GM19043 (cell line): ENCODE measurements at regions not wholly inside any gene's neighbourhood (a gene's known extent, or its start where the extent isn't known, plus 50 kb on each side); places are given as distances from the start of the nearest gene placed in this dataset.

Source experiments
- ATAC-seq: cut with Tn5 transposase; IDR thresholded peaks from one replicate; pipeline ENCODE4 v1.9.1; 2021; ENCODE audit warnings: low read depth; ENCODE audit not compliant: unreplicated experiment

DNA sequence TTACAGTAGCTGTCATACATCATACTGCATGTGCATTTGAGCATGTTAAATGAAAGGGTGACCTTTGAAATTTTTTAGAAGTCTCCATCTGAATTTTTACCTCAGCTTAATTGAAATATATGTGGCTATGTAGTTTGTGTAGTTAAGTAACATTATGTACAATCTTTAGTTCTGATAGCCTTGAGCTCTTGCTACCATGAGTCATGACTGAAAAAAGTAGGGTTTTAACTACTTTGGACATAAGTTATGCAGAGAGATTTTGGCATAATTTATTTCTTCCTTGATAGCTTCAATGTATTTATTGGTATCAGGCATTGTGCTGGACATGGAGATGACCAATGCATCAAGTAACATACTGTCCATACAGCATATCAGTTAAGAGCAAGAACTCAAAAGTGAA is 376.5 kb upstream of the ZNF717 start:
- no peak for ATAC-seq

DNA sequence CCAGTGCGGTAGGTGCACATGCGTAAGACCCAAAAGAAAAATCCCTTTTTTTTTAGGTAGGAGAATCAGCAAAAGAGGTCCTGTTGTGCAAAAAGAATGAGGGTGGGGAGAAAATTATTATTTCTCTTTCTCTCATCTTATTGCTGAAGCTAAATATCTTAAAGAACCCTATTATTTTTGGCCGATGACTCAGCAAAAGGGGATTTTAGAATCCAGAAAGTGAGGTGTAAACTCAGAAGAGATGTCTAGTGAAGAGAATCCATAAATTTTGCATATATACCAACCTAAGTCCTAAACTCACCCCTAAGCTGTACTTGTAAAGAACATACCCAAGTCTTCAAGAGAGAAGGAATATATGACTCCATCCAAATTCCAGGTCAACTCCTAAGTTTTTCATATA is 386.3 kb upstream of the ZNF717 start:
- no peak for ATAC-seq

DNA sequence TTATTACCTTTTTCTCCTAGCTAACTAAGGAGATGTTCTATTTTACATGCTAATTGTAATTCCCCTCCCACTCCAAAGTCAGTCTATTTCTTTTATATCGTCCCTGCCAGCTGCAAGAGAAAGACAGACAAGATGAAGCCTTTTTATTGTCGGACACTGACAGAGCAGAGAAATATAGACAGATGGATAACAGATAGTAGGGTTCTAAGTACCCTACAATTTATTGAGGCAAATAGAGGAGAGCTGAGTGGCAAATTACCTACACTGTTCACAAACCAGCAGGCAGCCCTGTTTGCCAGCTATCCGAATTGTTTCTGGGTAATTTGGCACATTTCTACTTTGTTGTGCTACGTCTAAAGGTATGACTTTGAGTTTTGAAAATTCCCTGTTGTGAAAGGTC is 392.3 kb upstream of the ZNF717 start:
- ATAC-seq: no peak

DNA sequence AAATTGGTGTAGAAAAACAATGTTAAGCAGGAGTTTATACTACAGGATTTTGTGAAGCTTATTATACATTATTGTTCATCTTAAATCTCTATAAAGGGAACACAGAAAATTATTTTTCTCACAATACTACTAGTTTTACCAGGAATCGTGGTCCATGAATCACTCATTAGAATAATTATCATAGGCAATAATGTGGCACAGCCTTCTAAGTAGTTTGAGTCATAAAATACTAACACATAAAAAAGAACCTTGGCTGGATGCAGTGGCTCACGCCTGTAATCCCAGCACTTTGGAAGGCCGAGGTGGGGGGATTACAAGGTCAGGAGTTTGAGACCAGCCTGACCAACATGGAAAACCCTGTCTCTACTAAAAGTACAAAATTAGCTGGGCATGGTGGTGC is 393.1 kb upstream of the ZNF717 start:
- ATAC-seq: no peak

DNA sequence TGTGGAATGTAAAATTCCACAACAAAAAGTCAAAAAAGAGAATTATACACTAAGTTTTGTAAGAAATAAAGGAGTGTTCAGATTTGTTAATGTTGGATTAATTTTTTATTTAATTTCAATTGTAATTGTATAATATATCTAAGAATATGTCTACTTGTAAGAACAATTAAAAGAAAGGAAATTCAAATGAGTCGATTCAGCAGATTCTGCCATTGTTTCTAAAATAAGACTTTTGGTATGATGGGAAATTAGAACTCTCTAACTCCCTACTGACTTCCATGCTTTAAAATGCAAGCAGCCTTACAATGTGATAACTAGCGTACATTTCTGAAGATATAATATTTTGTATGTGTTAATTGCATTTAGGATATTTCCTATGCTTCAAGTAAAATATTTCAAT is 395.9 kb upstream of the ZNF717 start:
- no peak for ATAC-seq

DNA sequence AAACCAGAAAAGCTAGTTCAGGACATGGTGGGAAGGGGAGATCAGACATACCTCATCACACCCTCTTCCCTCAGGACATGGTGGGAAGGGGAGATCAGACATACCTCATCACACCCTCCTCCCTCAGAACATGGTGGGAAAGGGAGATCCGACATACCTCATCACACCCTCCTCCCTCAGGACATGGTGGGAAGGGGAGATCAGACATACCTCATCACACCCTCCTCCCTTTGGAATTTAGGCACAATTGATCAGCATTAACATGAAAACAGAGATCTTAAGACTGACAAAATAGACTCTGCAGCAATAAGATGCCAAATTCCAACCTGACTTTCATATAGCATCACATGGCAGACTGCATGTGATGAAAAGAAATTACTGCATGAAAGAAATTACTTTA is 412.7 kb upstream of the ZNF717 start:
- ATAC-seq: no peak

DNA sequence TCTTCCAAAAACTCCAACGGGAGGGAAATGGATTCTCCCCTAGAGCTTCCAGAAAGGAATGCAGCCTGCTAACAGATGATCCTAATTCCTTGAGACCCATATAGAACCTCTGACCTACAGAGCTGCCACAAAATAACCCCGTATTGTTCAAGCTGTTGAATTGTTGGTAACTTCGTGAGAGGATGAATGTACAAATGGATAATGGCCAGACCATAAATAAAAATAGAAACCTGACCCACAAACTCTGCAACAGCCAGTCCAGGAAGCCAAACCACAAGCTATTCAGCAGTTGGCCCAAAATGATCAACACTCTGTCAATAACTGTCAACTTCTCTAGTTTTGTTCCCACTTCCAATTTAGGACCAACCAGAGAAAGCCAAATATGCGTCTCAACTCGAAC is 414.0 kb upstream of the ZNF717 start:
- no peak for ATAC-seq

DNA sequence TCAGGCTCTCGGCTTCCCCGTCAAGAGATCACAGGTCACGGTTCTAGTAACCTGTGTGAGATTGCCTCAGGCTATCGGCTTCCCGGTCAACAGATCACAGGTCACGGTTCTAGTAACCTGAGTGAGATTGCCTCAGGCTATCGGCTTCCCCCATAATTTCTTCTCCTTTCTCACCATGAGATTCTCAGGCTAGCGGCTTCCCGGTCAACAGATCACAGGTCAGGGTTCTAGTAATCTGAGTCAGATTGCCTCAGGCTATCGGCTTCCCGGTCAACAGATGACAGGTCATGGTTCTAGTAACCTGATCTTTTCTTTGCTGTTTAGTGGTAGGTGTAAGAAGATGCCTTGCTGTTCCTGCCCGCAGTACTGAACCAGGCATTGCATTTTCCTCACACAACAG is 418.2 kb upstream of the ZNF717 start:
- no peak for ATAC-seq

DNA sequence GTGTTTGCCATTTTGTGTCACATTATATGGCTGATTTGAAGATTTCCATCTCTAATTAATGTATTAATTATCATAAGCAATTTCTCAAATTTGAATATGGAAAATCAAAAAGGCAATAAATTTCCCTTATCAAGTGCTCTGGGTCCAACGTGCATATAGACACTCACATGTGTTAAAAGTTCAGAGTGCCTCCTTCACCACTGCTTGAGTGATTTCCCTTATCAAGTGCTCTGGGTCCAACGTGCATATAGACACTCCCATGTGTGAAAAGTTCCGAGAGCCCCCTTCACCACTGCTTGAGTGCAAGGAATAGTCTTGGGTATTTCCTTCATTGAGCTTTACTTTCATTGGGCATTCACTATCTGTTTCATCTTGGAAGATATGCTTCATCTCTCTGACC is 421.0 kb upstream of the ZNF717 start:
- no peak for ATAC-seq

DNA sequence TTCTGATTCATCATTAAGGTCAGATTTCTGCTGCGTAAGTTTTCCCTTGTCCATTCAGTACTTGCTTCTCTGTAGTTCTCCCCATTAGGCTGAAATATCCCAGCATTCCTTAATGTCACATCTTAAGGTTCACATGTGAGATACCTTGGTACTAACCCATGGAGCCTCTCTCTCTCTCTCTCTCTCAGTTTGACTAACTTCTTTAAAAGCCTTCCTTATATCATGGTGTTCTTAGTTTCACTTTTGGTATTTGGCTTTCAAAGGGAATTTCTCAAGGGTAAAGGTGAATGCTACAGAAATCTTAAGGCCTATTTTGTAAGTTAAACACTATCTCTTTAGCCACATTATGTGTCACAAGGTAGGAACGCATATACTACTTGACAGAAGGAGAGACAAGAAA is 427.3 kb upstream of the ZNF717 start:
- no peak for ATAC-seq

DNA sequence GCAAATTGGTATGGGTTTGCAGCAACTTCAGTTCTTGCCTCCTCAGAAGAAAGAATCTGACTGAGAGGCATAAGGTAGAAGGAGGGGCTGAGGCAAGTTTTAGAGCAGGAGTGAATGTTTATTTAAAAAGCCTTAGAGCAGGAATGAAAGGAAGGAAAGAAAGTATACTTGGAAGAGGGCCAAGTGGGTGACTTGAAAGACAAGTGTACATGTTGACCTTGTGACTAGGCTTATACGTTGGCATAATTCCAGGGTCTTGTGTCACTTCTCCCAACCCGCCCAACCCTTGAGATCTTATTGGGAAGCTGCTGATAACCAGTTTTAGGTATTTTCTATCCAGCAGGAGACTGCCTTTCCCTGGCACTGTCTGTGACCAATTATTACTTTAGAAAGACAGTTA is 436.9 kb upstream of the ZNF717 start:
- no peak for ATAC-seq

DNA sequence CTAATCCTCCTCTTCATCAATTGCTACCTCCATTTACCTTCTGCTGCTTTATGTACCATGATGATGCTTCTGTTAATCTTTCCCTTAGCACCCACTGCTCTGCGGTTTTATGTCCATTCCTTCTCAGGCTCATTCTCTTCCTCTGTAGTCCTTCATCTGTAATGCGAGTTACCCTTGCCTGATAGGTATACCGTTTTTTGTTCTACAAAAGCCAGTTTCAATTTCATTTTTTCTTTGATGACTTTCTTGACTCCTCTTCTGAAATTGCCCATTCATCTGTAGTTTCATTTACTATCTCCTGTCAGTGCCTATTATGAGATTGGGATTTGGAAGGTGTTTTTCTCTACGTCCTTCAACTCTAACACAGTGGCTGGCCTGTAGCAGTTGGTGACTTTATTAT is 445.9 kb upstream of the ZNF717 start:
- ATAC-seq: no peak

DNA sequence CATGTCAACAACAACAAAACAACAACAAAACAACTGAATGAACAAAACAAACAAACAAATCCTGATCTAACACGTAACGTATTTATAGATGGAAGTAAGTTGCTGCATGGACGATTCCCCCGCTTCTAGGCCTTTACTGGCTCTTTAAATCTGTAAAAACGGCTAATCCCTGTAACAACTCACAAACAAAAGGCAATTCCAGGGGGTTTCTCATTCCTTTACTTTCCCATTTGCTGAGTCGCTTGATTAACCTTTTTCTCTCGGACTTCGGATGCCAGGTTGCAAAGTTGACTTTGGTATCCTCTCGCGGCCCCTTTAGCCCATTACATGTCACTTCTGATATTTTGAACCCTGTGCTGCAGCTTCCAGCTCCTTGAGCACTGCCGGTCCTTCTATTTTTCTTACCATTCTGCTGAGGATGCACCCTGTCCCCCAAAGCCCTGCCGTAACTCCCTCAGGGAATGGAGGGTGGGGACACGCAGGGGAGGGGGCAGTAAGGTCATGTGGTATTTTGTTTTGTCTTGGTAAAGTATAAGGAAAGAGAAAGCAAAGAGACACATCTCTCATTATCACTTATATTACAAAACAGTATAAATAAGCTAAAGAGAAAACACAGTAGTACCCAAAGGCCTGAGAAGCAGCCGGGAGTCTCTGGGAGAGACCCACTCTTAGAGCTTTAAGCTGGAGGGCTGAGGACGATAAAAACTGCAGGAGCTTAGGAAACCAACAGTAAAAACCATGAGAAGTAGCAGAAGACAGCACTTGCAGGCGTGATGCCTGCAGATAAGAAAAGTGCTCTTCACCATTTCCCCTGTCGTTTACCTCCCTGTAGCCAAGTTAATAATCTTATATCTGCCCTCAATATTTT is 457.8 kb upstream of the ZNF717 start:
- ATAC-seq: no peak

DNA sequence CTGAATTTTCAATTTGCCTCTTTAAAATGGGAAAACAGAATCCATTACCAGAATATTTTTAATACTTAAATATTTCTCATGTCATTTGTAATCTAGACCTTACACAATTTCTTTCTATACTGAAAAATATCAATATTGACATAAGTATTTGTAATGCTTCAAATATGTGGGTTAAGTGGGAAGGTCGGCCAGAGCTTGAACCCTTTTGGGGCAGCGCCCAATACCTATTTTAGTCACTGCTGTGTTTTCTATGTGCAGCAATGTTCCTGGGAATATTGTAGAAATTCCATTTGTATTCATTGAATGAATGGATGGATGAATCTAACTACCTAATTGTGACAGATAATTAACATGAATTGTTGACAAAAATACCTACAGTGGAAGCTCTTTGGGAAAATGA is 459.7 kb upstream of the ZNF717 start:
- no peak for ATAC-seq

DNA sequence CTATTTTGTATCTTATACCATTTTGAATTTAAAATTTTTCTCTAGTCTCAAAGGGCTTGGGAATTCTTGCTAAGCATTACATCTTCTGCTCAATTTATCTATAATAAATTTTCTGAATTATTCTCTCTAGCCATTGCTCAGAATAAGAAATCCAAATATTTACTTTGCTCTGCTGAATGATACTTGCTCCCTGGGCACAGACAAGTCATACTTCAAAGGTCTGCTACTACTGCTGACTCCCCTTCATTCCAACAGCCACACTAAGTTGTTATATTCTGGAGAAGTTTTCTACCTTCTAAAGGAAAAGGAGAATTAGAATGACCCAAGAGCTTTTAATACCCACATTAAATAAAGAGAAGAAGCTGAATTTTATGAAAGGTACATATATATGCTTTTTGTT is 460.3 kb upstream of the ZNF717 start:
- ATAC-seq: no peak

DNA sequence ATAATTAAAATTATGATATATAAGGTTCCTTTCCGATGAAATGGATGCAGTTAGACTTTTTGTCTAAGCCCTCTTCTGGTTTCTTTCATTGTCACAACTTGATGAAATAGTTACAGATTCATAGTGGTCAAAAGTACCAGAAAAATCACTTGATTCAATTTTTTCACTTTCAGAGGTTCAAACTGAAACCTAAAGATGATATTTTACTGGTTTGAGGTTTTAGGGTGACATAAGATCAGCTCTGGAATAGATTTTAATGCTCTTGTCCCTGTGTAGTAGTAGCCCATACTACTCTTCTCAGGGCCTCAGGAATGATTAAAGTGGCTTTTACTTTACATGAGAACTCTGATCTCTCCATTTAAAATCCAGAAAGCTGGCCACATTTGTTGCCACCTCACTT is 479.1 kb upstream of the ZNF717 start:
- no peak for ATAC-seq

DNA sequence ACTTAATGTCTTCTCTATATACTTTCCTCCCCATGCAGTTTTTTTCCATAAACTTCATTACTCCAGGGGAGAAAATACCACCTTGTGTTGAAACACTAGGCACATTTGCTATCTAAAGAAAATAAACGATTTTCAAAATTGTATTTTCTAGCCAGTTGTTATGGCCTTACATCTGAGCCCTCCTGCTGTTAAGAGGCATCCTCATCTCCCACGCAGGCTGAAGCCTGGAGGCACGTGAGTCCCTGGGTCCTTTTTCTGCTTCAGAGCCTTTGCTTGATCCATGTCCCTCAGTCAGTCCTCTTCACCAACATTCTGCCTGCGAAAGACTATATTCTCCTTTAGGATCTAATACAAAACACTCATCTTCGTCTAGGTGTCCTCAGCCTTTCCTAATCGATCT is 479.6 kb upstream of the ZNF717 start:
- ATAC-seq: no peak

DNA sequence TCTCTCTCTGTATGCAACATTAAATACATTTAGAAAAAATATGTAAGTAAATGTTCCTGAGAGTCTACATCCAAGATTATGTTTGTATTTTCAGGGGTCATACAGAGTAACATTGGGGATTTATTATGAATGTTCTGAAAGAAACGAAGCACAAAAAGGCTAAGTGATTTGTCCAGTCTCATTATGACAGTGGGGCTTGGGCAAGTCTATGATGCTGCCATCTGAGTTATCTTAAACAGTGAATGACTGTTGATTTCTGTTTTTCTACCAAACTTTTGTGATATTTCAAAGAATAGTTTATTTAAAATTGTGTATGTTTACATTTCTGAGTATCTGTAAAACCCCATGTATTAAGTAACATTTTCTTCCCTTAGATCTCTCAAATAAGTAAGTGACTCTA is 481.2 kb upstream of the ZNF717 start:
- no peak for ATAC-seq

DNA sequence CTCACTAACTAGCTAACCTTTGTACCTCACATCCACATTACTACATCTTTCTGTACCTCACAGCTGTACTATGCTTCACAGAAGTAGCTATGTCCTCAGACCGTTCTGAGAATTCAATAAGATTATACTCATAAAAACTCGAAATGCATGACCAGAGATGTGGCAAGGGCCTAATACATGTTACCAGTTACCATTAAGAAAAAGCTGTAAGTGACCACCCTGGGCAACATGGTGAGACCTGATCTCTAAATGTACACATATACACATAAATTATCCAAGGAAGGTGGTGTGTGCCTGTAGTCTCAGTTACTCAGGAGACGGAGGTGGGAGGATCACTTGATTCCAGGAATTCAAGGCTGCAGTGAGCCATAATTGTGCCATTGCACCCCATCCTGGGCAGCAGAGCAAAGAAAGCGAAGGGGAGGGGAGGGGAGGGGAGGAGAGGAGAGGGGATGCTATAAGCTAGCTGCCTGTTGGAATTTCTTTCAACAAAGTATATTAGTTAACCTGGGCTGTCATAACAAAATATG is 482.6 kb upstream of the ZNF717 start:
- no peak for ATAC-seq

DNA sequence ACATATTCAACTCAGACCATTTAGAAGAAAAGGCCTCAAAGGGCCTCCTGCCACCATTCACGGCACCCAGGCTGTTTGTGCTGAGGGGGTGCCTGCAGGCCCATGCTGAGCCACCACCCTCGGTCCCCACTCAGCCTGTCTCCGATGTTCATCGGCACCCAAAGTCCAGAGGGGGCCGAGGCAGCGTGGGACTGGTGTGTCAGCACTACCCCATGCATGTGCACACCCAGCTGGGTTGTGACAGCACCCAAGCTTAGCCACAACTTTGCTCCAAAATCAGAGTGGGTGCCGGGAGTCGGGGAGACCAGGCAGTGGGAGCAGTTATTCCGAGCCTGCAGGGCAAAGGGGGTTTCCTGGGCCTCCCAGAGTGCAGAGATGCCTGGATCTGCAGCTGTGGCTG is 508.5 kb upstream of the ZNF717 start:
- no peak for ATAC-seq

DNA sequence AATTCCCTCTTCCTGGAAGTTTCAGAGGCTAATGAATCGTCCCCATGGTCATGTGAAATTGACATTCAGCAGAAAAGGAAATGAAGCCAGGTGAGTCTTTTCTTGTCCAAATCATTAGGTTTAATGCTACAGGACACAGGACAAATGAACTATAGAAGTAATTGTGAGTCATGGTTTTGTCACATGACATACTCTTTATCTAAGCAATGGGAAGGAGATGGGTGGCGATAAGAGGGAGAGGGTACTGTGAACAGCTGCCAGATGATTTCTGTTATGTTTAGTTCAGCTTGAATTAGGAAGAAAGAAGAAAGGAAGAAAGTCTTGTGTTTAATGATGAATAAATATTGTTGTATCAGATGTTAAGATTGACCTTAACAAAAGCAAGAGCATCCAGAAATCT is 515.4 kb upstream of the ZNF717 start:
- no peak for ATAC-seq

DNA sequence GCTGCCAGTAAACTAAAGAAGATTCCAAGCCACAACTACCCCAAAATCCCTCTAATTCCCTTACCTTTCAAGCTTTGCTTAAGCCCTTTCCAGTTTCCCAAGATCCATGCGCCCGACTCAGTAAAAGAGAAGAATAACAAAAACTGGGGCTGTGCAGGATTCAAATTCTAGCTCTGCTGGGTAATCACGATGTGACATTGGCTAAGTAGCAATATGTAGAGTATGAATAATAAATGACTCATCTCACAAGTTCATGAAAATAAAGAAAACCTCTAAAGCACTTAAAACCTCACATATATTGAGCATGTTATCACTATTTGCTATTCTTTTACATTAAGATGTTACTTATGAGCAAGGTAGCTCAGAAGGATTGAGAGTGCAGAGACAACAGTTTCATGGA is 522.2 kb upstream of the ZNF717 start:
- ATAC-seq: no peak

DNA sequence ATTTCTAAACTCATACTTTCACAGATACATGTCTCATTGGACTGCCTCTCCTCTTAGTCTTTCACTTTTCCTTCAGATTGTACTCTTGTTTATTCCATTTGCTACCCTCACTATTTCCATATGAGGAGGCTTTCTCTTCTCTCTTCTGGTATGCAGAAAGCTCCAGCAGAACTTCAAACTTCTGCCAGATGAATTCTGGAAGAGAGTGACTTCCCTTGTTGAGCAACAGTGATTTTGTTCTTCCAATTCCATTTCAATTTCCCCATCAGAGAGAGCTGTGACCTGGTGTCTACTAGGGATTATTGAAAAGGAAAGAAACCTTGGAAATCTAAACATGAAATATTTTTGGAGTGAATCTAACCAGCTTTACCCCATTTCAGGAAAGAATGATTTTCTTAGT is 523.2 kb upstream of the ZNF717 start:
- no peak for ATAC-seq
